ENCODE measurements at regions not wholly inside any gene's neighbourhood (a gene's known extent, or its start where the extent isn't known, plus 50 kb on each side); places are given as distances from the start of the nearest gene placed in this dataset.

- Histone ChIP-seq H3K23me2 (ENCODE audit: low read depth, low read length) (no peaks in the 10 kb centered on the region), H2BK120ac (replicated peaks; ENCODE audit: low read depth, low read length) (no peak overlapping the region), H4K91ac (replicated peaks; ENCODE audit: insufficient read length, low read length) (no peak overlapping the region), H3K9me3 (ENCODE audit: insufficient read depth in 2 of 2, low read depth in 1 of 2, low read length in 1 of 2) (no peaks in the 10 kb centered on the region), H4K20me1 (replicated peaks in 1 of 2; ENCODE audit: control insufficient read depth in 1 of 2, insufficient read depth in 2 of 2, low read length in 2 of 2) (no peaks in the 10 kb centered on the region), H3K79me2 (ENCODE audit: control insufficient read depth in 1 of 2, insufficient read depth in 2 of 2, low read length in 2 of 2) (no peaks in the 10 kb centered on the region), H2BK20ac (ENCODE audit: low read length) (no peak overlapping the region), H3K27ac (ENCODE audit: low read depth, low read length) (no peak overlapping the region), H4K5ac (ENCODE audit: insufficient read length, low read depth, low read length) (no peak overlapping the region), H3K9ac (replicated peaks in 1 of 4; ENCODE audit: extremely low read depth in 1 of 4, low read depth in 3 of 4, low read length in 3 of 4) (no peak overlapping the region), H2AK5ac (ENCODE audit: low read depth, low read length) (no peak overlapping the region), H3K4me3 (ENCODE audit: extremely low read depth in 1 of 4, insufficient read depth in 2 of 4, low read depth in 3 of 4, low read length in 4 of 4) (no peak overlapping the region), H2BK5ac (ENCODE audit: low read depth, low read length) (no peak overlapping the region), H3K36me3 (ENCODE audit: control insufficient read depth in 2 of 4, insufficient read depth in 4 of 4, low read length in 3 of 4) (no peaks in the 10 kb centered on the region), H3K27me3 (replicated peaks in 1 of 4; ENCODE audit: control insufficient read depth in 3 of 4, extremely low read depth in 1 of 4, insufficient read depth in 3 of 4, low read length in 3 of 4) (no peaks in the 10 kb centered on the region), H3K4me2 (ENCODE audit: insufficient read depth in 1 of 2, low read depth in 2 of 2, low read length in 2 of 2) (no peak overlapping the region), H2BK15ac (ENCODE audit: low read length) (no peak overlapping the region), H3K79me1 (ENCODE audit: low read depth, low read length) (no peaks in the 10 kb centered on the region), H2AFZ (ENCODE audit: low read length) (no peak overlapping the region), H2BK12ac (ENCODE audit: low read depth, low read length) (no peak overlapping the region), H3K23ac (ENCODE audit: insufficient read length) (no peak overlapping the region), H3K14ac (ENCODE audit: insufficient read length) (no peak overlapping the region), H4K8ac (ENCODE audit: extremely low read depth, insufficient read depth, low read length) (no peak overlapping the region), H3K4ac (replicated peaks; ENCODE audit: insufficient read length, low read depth, low read length) (no peak overlapping the region), H3K56ac (replicated peaks; ENCODE audit: insufficient read length, low read depth, low read length) (no peak overlapping the region), H3K18ac (ENCODE audit: extremely low read depth, low read length) (no peak overlapping the region), H3K4me1 (replicated peaks in 1 of 4; ENCODE audit: control insufficient read depth in 3 of 4, insufficient read depth in 4 of 4, low read length in 3 of 4) (no peaks in the 10 kb centered on the region)
- POLR2A ChIA-PET (ENCODE audit: partially characterized antibody), result interaction anchor here (1.1 kb wide), 1 partner anchor 163 kb away, joined by 3 read pairs; no protein-coding TSS in a partner anchor
- WGBS, 2 experiments (ENCODE audit: extremely low coverage in 1 of 2, insufficient coverage in 1 of 2, insufficient read length in 1 of 2, insufficient replicate concordance in 2 of 2, low coverage in 1 of 2, low lambda C conversion rate in 2 of 2, missing lambda C conversion rate in 1 of 2), result 63% methylated on average over 4 of the region's 4 CpGs; no CpG with 5 or more reads in 1 of the 2 experiments
- FAIRE-seq (no peak), DNase-seq (ENCODE audit: low read depth in 1 of 2, low spot score in 2 of 2) (no peak)
- CTCF ChIA-PET (ENCODE audit: partially characterized antibody), result interaction anchor here (1.1 to 1.8 kb wide), 3 partner anchors 51 to 212 kb away, joined by 3 to 6 read pairs (median 4); no protein-coding TSS in a partner anchor
- TF ChIP-seq RFX5 (IDR thresholded peaks at IDR 0.05; ENCODE audit: borderline replicate concordance, low read depth, low read length), result no peak
Observed at GRCh38 chr11:27861706-27862430, 161.6 kb upstream of the BDNF start.
